Right cardiac atrium (tissue), 5 donors: ENCODE measurements at regions not wholly inside any gene's neighbourhood (a gene's known extent, or its start where the extent isn't known, plus 50 kb on each side); places are given as distances from the start of the nearest gene placed in this dataset.

Source experiments
- ATAC-seq, 2 donors: fragments of 200-7000 bp; cut with Tn5 transposase; one replicate each; pipeline versions ENCODE4 v1.8.0 to v1.9.1; 2020; ENCODE audit warnings: moderate library complexity in 2 of 2, mild to moderate bottlenecking in 1 of 2
- DNase-seq, 3 donors: peaks; one replicate each; pipeline ENCODE4 v3.0.0-alpha.2; 2020
- H3K27ac ChIP-seq: one replicate; pipeline ENCODE4 v1.5.1; 2013; ENCODE audit warnings: mild to moderate bottlenecking, low read length, control low read depth, moderate library complexity
- H3K27me3 ChIP-seq: one replicate; pipeline ENCODE4 v1.6.1; 2013; ENCODE audit not compliant: control insufficient read depth, insufficient read depth
- H3K4me1 ChIP-seq: one replicate; pipeline ENCODE4 v1.6.1; 2013; ENCODE audit warnings: low read length; ENCODE audit not compliant: control insufficient read depth, insufficient read depth
- H3K4me3 ChIP-seq: one replicate; pipeline ENCODE4 v1.5.1; 2013; ENCODE audit warnings: low read length, control low read depth
- H3K9me3 ChIP-seq: one replicate; pipeline ENCODE4 v1.6.1; 2013; ENCODE audit warnings: low read length; ENCODE audit not compliant: control insufficient read depth
- WGBS: extraction: QIAGEN DNeasy Blood & Tissue Kit; methylation state at CpG from one replicate; pipeline ENCODE4 v1.1.7; 2013; 5-methylcytosine and 5-hydroxymethylcytosine counted together
- intact Hi-C, 4 donors: fragments of 100-400 bp; cut with DNase I; formaldehyde crosslinking; loops; one replicate each; pipeline versions ENCODE4 v1.11.0 to v1.14.0; 2022 to 2023
- donor health status: healthy with polysubstance abuse.
- donor health status: DM: no; HTN: yes; CAD: no.
- donor health status: DM: no; HTN: no; CAD: no.
- donor health status: DM: no; HTN: yes; CAD: no; lungs with severe emphysema.
- donor health status: DM: yes; HTN: yes; CAD: no.

GRCh38 chr10:131653554-131654470, 247.0 kb upstream of the PPP2R2D start:
- no peak for ATAC-seq
- DNase-seq: no peak
- Histone ChIP-seq H3K9me3 (no peaks in the 10 kb centered on the region), H3K4me3 (no peak overlapping the region), H3K27me3 (no peaks in the 10 kb centered on the region), H3K4me1 (no peaks in the 10 kb centered on the region), H3K27ac (no peak overlapping the region)
- WGBS: 81% methylated on average over 13 of the region's 13 CpGs
- intact Hi-C loops: no loop called here

GRCh38 chr10:131654471-131655087, 246.2 kb upstream of the PPP2R2D start:
- ATAC-seq (no peak), DNase-seq (no peak)
- 81% methylated on average over 21 of the region's 21 CpGs for WGBS
- H3K27ac ChIP-seq: no peak overlapping the region
- no peak overlapping the region for H3K4me3 ChIP-seq
- H3K9me3 ChIP-seq: no peaks in the 10 kb centered on the region
- H3K4me1 ChIP-seq: no peaks in the 10 kb centered on the region
- intact Hi-C loops: no loop called here
- H3K27me3 ChIP-seq: no peaks in the 10 kb centered on the region

- no peak overlapping the region for H3K27ac ChIP-seq
- H3K4me3 ChIP-seq: no peak overlapping the region
- DNase-seq (peak in 1 of 3 donors; percentile 18), ATAC-seq (no peak)
- H3K27me3 ChIP-seq: no peaks in the 10 kb centered on the region
- H3K4me1 ChIP-seq: no peaks in the 10 kb centered on the region
- no peaks in the 10 kb centered on the region for H3K9me3 ChIP-seq
- intact Hi-C loops: no loop called here
- WGBS: 63% methylated on average over 16 of the region's 16 CpGs
These were observed 245.5 kb upstream of the PPP2R2D start for GRCh38 chr10:131655101-131655849.

- intact Hi-C loops: no loop called here
- no peaks in the 10 kb centered on the region for H3K4me1 ChIP-seq
- no peaks in the 10 kb centered on the region for H3K9me3 ChIP-seq
- no peak overlapping the region for H3K27ac ChIP-seq
- DNase-seq (no peak), ATAC-seq (no peak)
- 77% methylated on average over 7 of the region's 7 CpGs for WGBS
- no peaks in the 10 kb centered on the region for H3K27me3 ChIP-seq
- H3K4me3 ChIP-seq: no peak overlapping the region
These were observed 244.8 kb upstream of the PPP2R2D start for GRCh38 chr10:131656009-131656408.

GRCh38 chr10:131656431-131656841, 244.4 kb upstream of the PPP2R2D start:
- DNase-seq (no peak), ATAC-seq (no peak)
- Histone ChIP-seq H3K27ac (no peak overlapping the region), H3K9me3 (no peaks in the 10 kb centered on the region), H3K4me1 (no peaks in the 10 kb centered on the region), H3K4me3 (no peak overlapping the region), H3K27me3 (no peaks in the 10 kb centered on the region)
- WGBS: 85% methylated on average over 9 of the region's 9 CpGs
- intact Hi-C loops: no loop called here

- no peaks in the 10 kb centered on the region for H3K4me1 ChIP-seq
- intact Hi-C loops: no loop called here
- WGBS: 81% methylated on average over 16 of the region's 16 CpGs
- no peaks in the 10 kb centered on the region for H3K27me3 ChIP-seq
- no peak for ATAC-seq
- H3K27ac ChIP-seq: no peak overlapping the region
- H3K9me3 ChIP-seq: no peaks in the 10 kb centered on the region
- H3K4me3 ChIP-seq: no peak overlapping the region
- no peak for DNase-seq
These were observed 243.4 kb upstream of the PPP2R2D start for GRCh38 chr10:131657318-131657984.

- intact Hi-C loops: no loop called here
- Histone ChIP-seq H3K27ac (no peak overlapping the region), H3K9me3 (no peaks in the 10 kb centered on the region), H3K4me1 (no peaks in the 10 kb centered on the region), H3K27me3 (no peaks in the 10 kb centered on the region), H3K4me3 (no peak overlapping the region)
- 83% methylated on average over 9 of the region's 9 CpGs for WGBS
- DNase-seq: no peak
- ATAC-seq: no peak
These were observed 242.8 kb upstream of the PPP2R2D start for GRCh38 chr10:131657985-131658330.

- 82% methylated on average over 9 of the region's 9 CpGs for WGBS
- ATAC-seq: no peak
- Histone ChIP-seq H3K9me3 (no peaks in the 10 kb centered on the region), H3K27ac (no peak overlapping the region), H3K27me3 (no peaks in the 10 kb centered on the region), H3K4me1 (no peaks in the 10 kb centered on the region), H3K4me3 (no peak overlapping the region)
- intact Hi-C loops: no loop called here
- no peak for DNase-seq
These were observed 242.2 kb upstream of the PPP2R2D start for GRCh38 chr10:131658476-131659110.

- no peak overlapping the region for H3K27ac ChIP-seq
- WGBS: 94% methylated on average over 9 of the region's 9 CpGs
- DNase-seq: no peak
- intact Hi-C loops: no loop called here
- H3K4me3 ChIP-seq: no peak overlapping the region
- H3K4me1 ChIP-seq: no peaks in the 10 kb centered on the region
- no peak for ATAC-seq
- no peaks in the 10 kb centered on the region for H3K27me3 ChIP-seq
- no peaks in the 10 kb centered on the region for H3K9me3 ChIP-seq
These were observed 240.4 kb upstream of the PPP2R2D start for GRCh38 chr10:131660427-131660826.

GRCh38 chr10:131662851-131663250, 238.0 kb upstream of the PPP2R2D start:
- no peak for ATAC-seq

More at GRCh38 chr10:131662851-131663250, 238.0 kb upstream of the PPP2R2D start:
- DNase-seq: no peak
- no peak overlapping the region for H3K27ac ChIP-seq
- H3K4me3 ChIP-seq: no peak overlapping the region
- no peaks in the 10 kb centered on the region for H3K27me3 ChIP-seq
- no peaks in the 10 kb centered on the region for H3K4me1 ChIP-seq
- H3K9me3 ChIP-seq: no peaks in the 10 kb centered on the region
- WGBS: 86% methylated on average over 10 of the region's 10 CpGs
- intact Hi-C loops: no loop called here
